ENCODE measurements at regions not wholly inside any gene's neighbourhood (a gene's known extent, or its start where the extent isn't known, plus 50 kb on each side); places are given as distances from the start of the nearest gene placed in this dataset.

GRCh38 chr3:132265488-132265887 is 51.7 kb upstream of the ACP3 start:
- in situ Hi-C loops (cut with MboI; ENCODE audit: low sequenced_read_pairs): loop anchor here (25.0 kb wide), 1 partner anchor 372 kb away; no protein-coding TSS in a partner anchor

DNA sequence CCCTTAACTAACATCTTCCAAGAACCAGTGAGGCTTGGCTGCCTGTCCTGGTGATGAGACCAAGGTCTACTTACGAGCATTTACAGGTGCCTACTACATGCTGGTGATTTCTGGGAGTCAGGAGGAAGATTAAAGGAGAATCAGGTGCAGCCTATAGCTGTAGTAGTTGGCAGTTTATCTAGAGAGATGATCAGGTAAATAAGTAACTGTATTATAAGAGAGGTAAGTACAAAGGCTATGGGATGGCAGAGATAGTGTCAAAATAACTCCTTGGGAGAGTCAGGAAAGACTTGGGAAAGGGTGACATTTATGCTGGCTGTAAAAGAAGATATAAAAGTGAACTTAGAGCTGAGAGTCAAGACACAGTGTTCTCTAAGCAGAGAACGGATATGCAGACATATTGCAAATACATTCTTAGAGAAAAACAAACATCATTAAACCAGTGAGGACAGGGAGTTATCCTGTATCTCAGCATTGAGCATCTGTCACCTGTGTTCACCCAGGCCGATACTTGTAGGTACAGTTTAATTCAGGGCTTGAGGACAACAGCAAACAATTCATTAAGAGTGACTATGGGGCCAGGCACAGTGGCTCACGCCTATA is 49.7 kb upstream of the ACP3 start:
- in situ Hi-C loops (cut with MboI; ENCODE audit: low sequenced_read_pairs): loop anchor here (25.0 kb wide), 1 partner anchor 370 kb away; no protein-coding TSS in a partner anchor
